Sigmoid colon (tissue), 4 donors: ENCODE measurements at regions not wholly inside any gene's neighbourhood (a gene's known extent, or its start where the extent isn't known, plus 50 kb on each side); places are given as distances from the start of the nearest gene placed in this dataset.

Experiments
- POLR2A ChIP-seq, 2 donors: fragments of 450-650 bp; IDR thresholded peaks; one replicate each; pipeline ENCODE4 v1.6.1; 2016; ENCODE audit warnings: antibody characterized with exemption in 2 of 2, mild to moderate bottlenecking in 2 of 2, moderate library complexity in 2 of 2
- POLR2AphosphoS5 ChIP-seq, 4 donors: sonication (generic); formaldehyde crosslinking; IDR thresholded peaks; one replicate each; pipeline ENCODE4 v1.6.1; 2017; ENCODE audit warnings: antibody characterized with exemption in 4 of 4
- TF ChIP-seq, protein P1 (sequence below), 4 experiments: fragments of 450-650 bp in 3 of 4; fragments of 200-600 bp in 1 of 4; IDR thresholded peaks; one replicate each; pipeline ENCODE4 v1.5.1; 2016 to 2019; ENCODE audit warnings: antibody characterized with exemption in 4 of 4, mild to moderate bottlenecking in 3 of 4, moderate library complexity in 2 of 4

DNA sequence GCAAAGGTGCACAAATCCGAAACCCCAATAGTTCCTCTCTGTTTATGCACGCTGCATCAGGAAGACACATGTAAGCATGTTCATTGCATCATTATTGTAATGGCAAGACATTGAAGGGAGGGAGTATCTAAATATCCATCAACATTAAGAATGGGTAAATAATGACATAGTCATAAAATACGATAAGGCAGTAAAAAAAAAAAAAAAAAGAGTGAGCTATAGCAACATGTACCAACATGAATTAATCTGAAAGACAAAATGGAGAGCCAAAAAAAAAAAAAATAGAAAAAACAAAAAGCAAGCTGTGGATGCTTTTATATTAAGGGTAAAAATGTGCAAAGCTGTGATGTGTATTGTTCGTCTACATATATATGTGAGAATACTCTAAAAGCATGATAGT lies 70.2 kb upstream of the ABLIM1 start:
- TF ChIP-seq POLR2A (IDR thresholded peaks at IDR 0.05): no peak
- TF ChIP-seq, protein P1, sequence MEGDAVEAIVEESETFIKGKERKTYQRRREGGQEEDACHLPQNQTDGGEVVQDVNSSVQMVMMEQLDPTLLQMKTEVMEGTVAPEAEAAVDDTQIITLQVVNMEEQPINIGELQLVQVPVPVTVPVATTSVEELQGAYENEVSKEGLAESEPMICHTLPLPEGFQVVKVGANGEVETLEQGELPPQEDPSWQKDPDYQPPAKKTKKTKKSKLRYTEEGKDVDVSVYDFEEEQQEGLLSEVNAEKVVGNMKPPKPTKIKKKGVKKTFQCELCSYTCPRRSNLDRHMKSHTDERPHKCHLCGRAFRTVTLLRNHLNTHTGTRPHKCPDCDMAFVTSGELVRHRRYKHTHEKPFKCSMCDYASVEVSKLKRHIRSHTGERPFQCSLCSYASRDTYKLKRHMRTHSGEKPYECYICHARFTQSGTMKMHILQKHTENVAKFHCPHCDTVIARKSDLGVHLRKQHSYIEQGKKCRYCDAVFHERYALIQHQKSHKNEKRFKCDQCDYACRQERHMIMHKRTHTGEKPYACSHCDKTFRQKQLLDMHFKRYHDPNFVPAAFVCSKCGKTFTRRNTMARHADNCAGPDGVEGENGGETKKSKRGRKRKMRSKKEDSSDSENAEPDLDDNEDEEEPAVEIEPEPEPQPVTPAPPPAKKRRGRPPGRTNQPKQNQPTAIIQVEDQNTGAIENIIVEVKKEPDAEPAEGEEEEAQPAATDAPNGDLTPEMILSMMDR (IDR thresholded peaks at IDR 0.05): no peak
- no peak for TF ChIP-seq POLR2AphosphoS5 (IDR thresholded peaks at IDR 0.05)
